K562 (cell line): ENCODE measurements at regions not wholly inside any gene's neighbourhood (a gene's known extent, or its start where the extent isn't known, plus 50 kb on each side); places are given as distances from the start of the nearest gene placed in this dataset.

Experiments used
- ATAC-seq: fragments of 200-7000 bp; cut with Tn5 transposase; 3 replicates; pipeline ENCODE4 v1.9.1; 2020; ENCODE audit warnings: moderate library complexity
- BruUV-seq: library from RNA; stranded (reverse); fragments of 400-500 nt; replicated peaks from 2 replicates; lab custom pipeline; 2021; lab: Mats Ljungman, UMichigan
- CTCF ChIA-PET: fragments of 300-600 bp; formaldehyde crosslinking; extraction: SDS; loops from one replicate; lab custom pipeline; 2021; ENCODE audit warnings: low intra/inter-chr PET ratio; lab: Yijun Ruan, JAX
- POLR2A ChIA-PET: fragments of 300-600, 350-650 bp; sonication (Branson Sonifier 250); formaldehyde crosslinking; extraction: SDS; loops from one replicate; lab custom pipeline; 2021; ENCODE audit warnings: antibody characterized with exemption, inconsistent platforms; lab: Yijun Ruan, JAX
- DNase-seq, 4 experiments: peaks; one replicate each; pipeline versions ENCODE4 v3.0.0 to v3.0.0-alpha.2; 2011 to 2018; ENCODE audit warnings: low spot score in 3 of 4, mixed read lengths in 3 of 4; ENCODE audit errors: extremely low read depth in 1 of 4
- FAIRE-seq: peaks from 2 replicates; lab custom pipeline; 2011; peaks lifted over from hg19 to GRCh38; lab: Jason Lieb, UNC
- H2AFZ ChIP-seq: 2 replicates; pipeline ENCODE4 v1.6.0; 2011; ENCODE audit warnings: low read depth, low read length, control low read depth, inconsistent platforms
- H3K27ac ChIP-seq: fragments of 200-600 bp; 3 replicates; pipeline ENCODE4 v1.8.0; 2011; ENCODE audit warnings: low read depth, mild to moderate bottlenecking, control low read depth, inconsistent platforms, low read length, moderate library complexity, mixed read lengths; ENCODE audit errors: extremely low read depth
- H3K27me3 ChIP-seq, 2 experiments: fragments of 300-600 bp in 1 of 2; 2 replicates in 1 of 2; 3 replicates in 1 of 2; pipeline versions ENCODE4 v1.6.0 to v1.8.0; 2011; ENCODE audit warnings: inconsistent platforms in 2 of 2, low read length in 2 of 2, mild to moderate bottlenecking in 1 of 2, mixed read lengths in 1 of 2, moderate library complexity in 1 of 2; ENCODE audit not compliant: control insufficient read depth in 2 of 2, insufficient read depth in 2 of 2
- H3K36me3 ChIP-seq: fragments of 300-600 bp; 3 replicates; pipeline ENCODE4 v1.8.0; 2011; ENCODE audit warnings: mild to moderate bottlenecking, low read length, inconsistent platforms; ENCODE audit not compliant: control insufficient read depth, insufficient read depth
- H3K4me1 ChIP-seq, 2 experiments: fragments of 200-600 bp in 1 of 2; replicated peaks in 1 of 2; 2 replicates in 1 of 2; 3 replicates in 1 of 2; pipeline versions ENCODE4 v1.5.1 to v1.8.0; 2011; ENCODE audit warnings: inconsistent platforms in 2 of 2, low read length in 2 of 2, mild to moderate bottlenecking in 1 of 2, mixed read lengths in 1 of 2, moderate library complexity in 1 of 2; ENCODE audit not compliant: control insufficient read depth in 2 of 2, insufficient read depth in 2 of 2
- H3K4me2 ChIP-seq: 2 replicates; pipeline ENCODE4 v1.6.1; 2011; ENCODE audit warnings: low read length, control low read depth, inconsistent platforms, mixed read lengths; ENCODE audit not compliant: insufficient read depth
- H3K4me3 ChIP-seq: fragments of 200-600 bp; sonication (generic), shearing (Covaris generic); 2 replicates; pipeline ENCODE4 v1.5.1; 2016; ENCODE audit warnings: control low read depth, inconsistent platforms
- H3K79me2 ChIP-seq: fragments of 200-600 bp; 3 replicates; pipeline ENCODE4 v1.8.0; 2011; ENCODE audit warnings: low read length, inconsistent platforms; ENCODE audit not compliant: control insufficient read depth, insufficient read depth
- H3K9ac ChIP-seq, 2 experiments: 2 replicates each; pipeline versions ENCODE4 v1.6.0 to v1.6.1; 2011; ENCODE audit warnings: low read depth in 2 of 2, low read length in 2 of 2, control low read depth in 1 of 2, inconsistent platforms in 1 of 2, mild to moderate bottlenecking in 1 of 2, mixed read lengths in 1 of 2; ENCODE audit not compliant: insufficient read depth in 1 of 2
- H3K9me1 ChIP-seq: one replicate; pipeline ENCODE4 v1.6.0; 2011; ENCODE audit warnings: inconsistent platforms, mild to moderate bottlenecking, low read length, moderate library complexity; ENCODE audit not compliant: control insufficient read depth, insufficient read depth
- H3K9me3 ChIP-seq: replicated peaks from 2 replicates; pipeline ENCODE4 v1.5.1; 2011; ENCODE audit warnings: low read depth, low read length, inconsistent platforms; ENCODE audit not compliant: control insufficient read depth, insufficient read depth
- H4K20me1 ChIP-seq: replicated peaks from 2 replicates; pipeline ENCODE4 v1.6.1; 2011; ENCODE audit warnings: low read length, inconsistent platforms, mixed read lengths; ENCODE audit not compliant: control insufficient read depth, insufficient read depth
- CBX5 ChIP-seq: IDR thresholded peaks from 2 replicates; pipeline ENCODE4 v1.6.1; 2014; ENCODE audit warnings: low read depth, borderline replicate concordance
- CHCHD3 ChIP-seq: fragments of 250-450 bp; sonication (Bioruptor Pico); IDR thresholded peaks from 2 replicates; pipeline ENCODE4 v2.1.2; 2022; ENCODE audit warnings: mild to moderate bottlenecking
- GABPB1 ChIP-seq: sonication (generic); formaldehyde crosslinking; IDR thresholded peaks from 2 replicates; pipeline ENCODE4 v1.8.0; 2022; ENCODE audit warnings: mild to moderate bottlenecking, missing genetic modification reagents
- GTF2F1 ChIP-seq: IDR thresholded peaks from 2 replicates; pipeline ENCODE4 v1.6.1; 2011; ENCODE audit warnings: low read depth, low read length, improper control_type of control experiment
- KAT2B ChIP-seq: IDR thresholded peaks from one replicate; pipeline ENCODE4 v1.6.1; 2012; ENCODE audit warnings: low read depth, mild to moderate bottlenecking, control low read depth, inconsistent platforms, low read length, moderate library complexity
- NCOA4 ChIP-seq: fragments of 450-650 bp; IDR thresholded peaks from 2 replicates; pipeline ENCODE4 v1.6.1; 2018; ENCODE audit warnings: mild to moderate bottlenecking; ENCODE audit not compliant: partially characterized antibody
- RBM25 ChIP-seq: fragments of 200-400 bp; formaldehyde crosslinking; IDR thresholded peaks from 2 replicates; pipeline ENCODE4 v1.6.1; 2018; ENCODE audit warnings: low read length, low read depth, moderate library complexity; ENCODE audit not compliant: severe bottlenecking
- TFAM ChIP-seq: fragments of 250-450 bp; sonication (Bioruptor Pico); conservative IDR thresholded peaks from 2 replicates; pipeline ENCODE4 v1.5.0; 2021; ENCODE audit warnings: mild to moderate bottlenecking, moderate library complexity
- U2AF1 ChIP-seq: fragments of 200-400 bp; formaldehyde crosslinking; optimal IDR thresholded peaks from 2 replicates; pipeline ENCODE3; 2017; ENCODE audit warnings: mild to moderate bottlenecking, low read depth, low read length, moderate library complexity
- ZC3H4 ChIP-seq: sonication (generic); formaldehyde crosslinking; IDR thresholded peaks from 2 replicates; pipeline ENCODE4 v1.9.0; 2021; ENCODE audit warnings: missing genetic modification reagents, borderline replicate concordance
- ZKSCAN8 ChIP-seq: fragments of 200-800 bp; sonication (Bioruptor generic); IDR thresholded peaks from 2 replicates; pipeline ENCODE4 v1.6.1; 2016; ENCODE audit warnings: missing genetic modification characterization, missing compliant biosample characterization
- ZNF174 ChIP-seq: fragments of 250-450 bp; sonication (Bioruptor Pico); IDR thresholded peaks from 2 replicates; pipeline ENCODE4 v1.4.0; 2020; ENCODE audit warnings: mild to moderate bottlenecking
- ZNF764 ChIP-seq: fragments of 250-450 bp; sonication (Bioruptor Pico); IDR thresholded peaks from 2 replicates; pipeline ENCODE4 v1.4.0; 2020; ENCODE audit warnings: low read depth, mild to moderate bottlenecking, moderate library complexity
- ZSCAN32 ChIP-seq: fragments of 450-650 bp; formaldehyde crosslinking; IDR thresholded peaks from 2 replicates; pipeline ENCODE4 v1.4.0; 2020; ENCODE audit warnings: mild to moderate bottlenecking, moderate library complexity
- WGBS: fragments of 100-300 bp; shearing (Covaris generic); methylation state at CpG from one replicate; pipeline ENCODE4 v1.1.6; 2016; ENCODE audit warnings: low coverage, mixed read lengths; ENCODE audit not compliant: insufficient coverage; ENCODE audit errors: missing lambda C conversion rate; 5-methylcytosine and 5-hydroxymethylcytosine counted together
- in situ Hi-C: fragments of 300-500 bp; cut with MboI; formaldehyde crosslinking; loops from 4 replicates; pipeline ENCODE4 v1.15.0; 2018; ENCODE audit warnings: inconsistent platforms, mixed read lengths
- intact Hi-C: fragments of 100-400 bp; cut with micrococcal nuclease; formaldehyde crosslinking; loops from 2 replicates; pipeline ENCODE4 v1.14.2; 2022
- TF ChIP-seq, protein P1 (sequence below): fragments of 450-650 bp; formaldehyde crosslinking; IDR thresholded peaks from 2 replicates; pipeline ENCODE4 v1.4.0; 2020; ENCODE audit warnings: mild to moderate bottlenecking, moderate library complexity
- TF ChIP-seq, protein P2 (sequence below): fragments of 250-450 bp; sonication (Bioruptor Pico); IDR thresholded peaks from 2 replicates; pipeline ENCODE4 v1.8.0; 2021; ENCODE audit warnings: borderline replicate concordance, mild to moderate bottlenecking, moderate library complexity; ENCODE audit not compliant: poor library complexity, severe bottlenecking

DNA sequence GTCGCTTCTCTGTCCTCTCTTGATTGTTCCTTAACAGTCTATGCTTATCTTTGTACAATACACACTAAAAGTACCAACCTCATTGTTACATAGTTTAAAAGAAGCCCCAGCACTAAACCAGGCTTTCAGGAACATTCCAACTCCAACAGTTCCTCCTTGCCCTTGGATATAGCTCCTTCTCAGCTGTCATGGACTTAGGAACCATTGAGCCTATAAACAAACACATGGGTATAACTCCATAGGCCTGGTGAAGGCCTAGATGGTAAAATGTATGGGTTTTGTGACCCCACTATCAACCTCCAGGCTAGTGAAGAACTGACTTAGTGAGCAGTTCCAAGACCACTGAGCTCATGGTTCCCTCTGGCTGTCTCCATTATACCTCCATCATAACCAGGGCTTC is 74.8 kb upstream of the SLC39A10 start:
- Histone ChIP-seq H3K27ac (no peak overlapping the region), H3K36me3 (no peaks in the 10 kb centered on the region), H3K9me3 (no peaks in the 10 kb centered on the region), H3K4me2 (no peak overlapping the region), H3K4me3 (no peak overlapping the region), H4K20me1 (no peaks in the 10 kb centered on the region), H3K9ac (no peak overlapping the region), H3K79me2 (no peaks in the 10 kb centered on the region), H2AFZ (peak overlapping the region; percentile 76), H3K9me1 (no peaks in the 10 kb centered on the region), H3K4me1 (peaks cover 0 to 10% of the 10 kb centered on the region in 2 experiments; a peak in 3 of 5 replicates), H3K27me3 (no peaks in the 10 kb centered on the region)
- FAIRE-seq (no peak), ATAC-seq (peak; percentile 50), DNase-seq (no peak)
- 11% methylated on average over 1 of the region's 1 CpG for WGBS
- in situ Hi-C loops = no loop called here
- intact Hi-C loops = no loop called here
- ChIA-PET CTCF (no interaction called here), POLR2A (no interaction called here)
- no TSS peak for BruUV-seq
- no peak for TF ChIP-seq CHCHD3
- no peak for TF ChIP-seq CBX5
- no peak for TF ChIP-seq U2AF1
- TF ChIP-seq KAT2B = no peak
- TF ChIP-seq TFAM = no peak
- no peak for TF ChIP-seq GABPB1 (CRISPR knock-in tag)
- TF ChIP-seq NCOA4 = no peak
- no peak for TF ChIP-seq ZC3H4 (CRISPR knock-in tag)
- TF ChIP-seq, protein P1, sequence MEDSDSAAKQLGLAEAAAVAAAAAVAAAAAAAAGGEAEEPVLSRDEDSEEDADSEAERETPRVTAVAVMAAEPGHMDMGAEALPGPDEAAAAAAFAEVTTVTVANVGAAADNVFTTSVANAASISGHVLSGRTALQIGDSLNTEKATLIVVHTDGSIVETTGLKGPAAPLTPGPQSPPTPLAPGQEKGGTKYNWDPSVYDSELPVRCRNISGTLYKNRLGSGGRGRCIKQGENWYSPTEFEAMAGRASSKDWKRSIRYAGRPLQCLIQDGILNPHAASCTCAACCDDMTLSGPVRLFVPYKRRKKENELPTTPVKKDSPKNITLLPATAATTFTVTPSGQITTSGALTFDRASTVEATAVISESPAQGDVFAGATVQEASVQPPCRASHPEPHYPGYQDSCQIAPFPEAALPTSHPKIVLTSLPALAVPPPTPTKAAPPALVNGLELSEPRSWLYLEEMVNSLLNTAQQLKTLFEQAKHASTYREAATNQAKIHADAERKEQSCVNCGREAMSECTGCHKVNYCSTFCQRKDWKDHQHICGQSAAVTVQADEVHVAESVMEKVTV (CRISPR knock-in tag) = no peak
- no peak for TF ChIP-seq ZNF764
- TF ChIP-seq, protein P2, sequence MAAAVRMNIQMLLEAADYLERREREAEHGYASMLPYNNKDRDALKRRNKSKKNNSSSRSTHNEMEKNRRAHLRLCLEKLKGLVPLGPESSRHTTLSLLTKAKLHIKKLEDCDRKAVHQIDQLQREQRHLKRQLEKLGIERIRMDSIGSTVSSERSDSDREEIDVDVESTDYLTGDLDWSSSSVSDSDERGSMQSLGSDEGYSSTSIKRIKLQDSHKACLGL = no peak
- TF ChIP-seq ZNF174 = no peak
- TF ChIP-seq RBM25 = no peak
- TF ChIP-seq ZKSCAN8 (CRISPR knock-in tag) = no peak
- TF ChIP-seq GTF2F1 = no peak
- no peak for TF ChIP-seq ZSCAN32 (CRISPR knock-in tag)
